SK-N-SH (cell line): ENCODE measurements at regions not wholly inside any gene's neighbourhood (a gene's known extent, or its start where the extent isn't known, plus 50 kb on each side); places are given as distances from the start of the nearest gene placed in this dataset.

ENCODE experiments used
- CTCF ChIA-PET: fragments of 300-600, 350-600 bp; formaldehyde crosslinking; extraction: SDS; loops from one replicate; lab custom pipeline; 2021; lab: Yijun Ruan, JAX
- POLR2A ChIA-PET: fragments of 350-600 bp; sonication (Branson Sonifier 250); formaldehyde crosslinking; extraction: SDS; loops from one replicate; lab custom pipeline; 2020; ENCODE audit warnings: antibody characterized with exemption, inconsistent platforms; lab: Yijun Ruan, JAX
- DNase-seq: peaks from one replicate; pipeline ENCODE4 v3.0.0; 2012
- H2AFZ ChIP-seq: fragments of 200-600 bp; sonication (generic); 2 replicates; pipeline ENCODE4 v1.8.1; 2016; ENCODE audit warnings: antibody characterized with exemption, mild to moderate bottlenecking, low read depth
- H3F3A ChIP-seq: fragments of 200-600 bp; sonication (generic); replicated peaks from 2 replicates; pipeline ENCODE3; 2016; ENCODE audit warnings: antibody characterized with exemption, mild to moderate bottlenecking; ENCODE audit not compliant: insufficient read depth
- H3K27ac ChIP-seq, 2 experiments: fragments of 200-500 bp in 1 of 2; fragments of 200-600 bp in 1 of 2; sonication (Bioruptor generic) in 1 of 2; sonication (generic), shearing (Covaris generic) in 1 of 2; 2 replicates each; pipeline versions ENCODE4 v1.5.1 to v1.6.1; 2014 to 2016; ENCODE audit warnings: low read depth in 2 of 2, inconsistent platforms in 1 of 2, low read length in 1 of 2, mild to moderate bottlenecking in 1 of 2, mixed read lengths in 1 of 2
- H3K27me3 ChIP-seq: fragments of 200-600 bp; sonication (generic), shearing (Covaris generic); 2 replicates; pipeline ENCODE4 v1.6.1; 2016; ENCODE audit warnings: mixed run types; ENCODE audit not compliant: insufficient read depth
- H3K36me3 ChIP-seq, 2 experiments: fragments of 200-500 bp in 1 of 2; fragments of 200-600 bp in 1 of 2; sonication (Bioruptor generic) in 1 of 2; sonication (generic) in 1 of 2; replicated peaks in 1 of 2; 2 replicates each; pipeline versions ENCODE3 to v1.5.1; 2014 to 2016; ENCODE audit warnings: low read length in 1 of 2, mild to moderate bottlenecking in 1 of 2; ENCODE audit not compliant: insufficient read depth in 2 of 2, control insufficient read depth in 1 of 2
- H3K4me1 ChIP-seq, 2 experiments: fragments of 200-500 bp in 1 of 2; fragments of 200-600 bp in 1 of 2; sonication (Bioruptor generic) in 1 of 2; sonication (generic), shearing (Covaris generic) in 1 of 2; 2 replicates each; pipeline versions ENCODE4 v1.5.1 to v1.6.1; 2014 to 2016; ENCODE audit warnings: low read depth in 1 of 2, low read length in 1 of 2, mixed run types in 1 of 2; ENCODE audit not compliant: insufficient read depth in 2 of 2, control insufficient read depth in 1 of 2
- H3K4me2 ChIP-seq: fragments of 200-600 bp; sonication (generic), shearing (Covaris generic); 2 replicates; pipeline ENCODE4 v1.6.1; 2017; ENCODE audit warnings: mixed run types
- H3K4me3 ChIP-seq, 2 experiments: fragments of 200-500 bp in 1 of 2; fragments of 200-600 bp in 1 of 2; sonication (Bioruptor generic) in 1 of 2; sonication (generic), shearing (Covaris generic) in 1 of 2; 2 replicates each; pipeline versions ENCODE4 v1.5.1 to v1.8.1; 2014 to 2016; ENCODE audit warnings: low read depth in 2 of 2, inconsistent platforms in 1 of 2, low read length in 1 of 2, mild to moderate bottlenecking in 1 of 2, mixed read lengths in 1 of 2, moderate library complexity in 1 of 2
- H3K79me2 ChIP-seq: fragments of 200-600 bp; sonication (generic); 2 replicates; pipeline ENCODE4 v1.8.1; 2017; ENCODE audit warnings: mild to moderate bottlenecking; ENCODE audit not compliant: insufficient read depth
- H3K9ac ChIP-seq: fragments of 200-600 bp; sonication (generic); 2 replicates; pipeline ENCODE4 v1.6.1; 2017; ENCODE audit warnings: mixed run types
- H3K9me2 ChIP-seq: fragments of 200-600 bp; sonication (generic); 2 replicates; pipeline ENCODE4 v1.6.1; 2017; ENCODE audit warnings: mixed run types
- H3K9me3 ChIP-seq: fragments of 200-600 bp; sonication (generic); 2 replicates; pipeline ENCODE4 v1.6.1; 2017; ENCODE audit warnings: mixed run types, mild to moderate bottlenecking, moderate library complexity
- H4K20me1 ChIP-seq: fragments of 200-600 bp; sonication (generic); 2 replicates; pipeline ENCODE4 v1.6.1; 2017; ENCODE audit warnings: mild to moderate bottlenecking, mixed run types; ENCODE audit not compliant: insufficient read depth
- CTCF ChIP-seq: fragments of 200-600 bp; sonication (generic); IDR thresholded peaks from 2 replicates; pipeline ENCODE4 v1.6.1; 2017; ENCODE audit warnings: antibody characterized with exemption, mild to moderate bottlenecking, moderate library complexity
- ELF1 ChIP-seq: IDR thresholded peaks from 2 replicates; pipeline ENCODE4 v1.4.0; 2012
- EP300 ChIP-seq, 2 experiments: IDR thresholded peaks; 2 replicates each; pipeline versions ENCODE4 v1.4.0 to v1.6.1; 2012; ENCODE audit warnings: borderline replicate concordance in 1 of 2, low read depth in 1 of 2, low read length in 1 of 2
- EZH2phosphoT487 ChIP-seq: fragments of 200-600 bp; sonication (generic); IDR thresholded peaks from 2 replicates; pipeline ENCODE4 v1.6.1; 2017; ENCODE audit warnings: low read depth, mixed run types, mild to moderate bottlenecking, antibody characterized with exemption, moderate library complexity, borderline replicate concordance
- FOXM1 ChIP-seq: IDR thresholded peaks from 2 replicates; pipeline ENCODE4 v1.4.0; 2012; ENCODE audit warnings: low read depth, mild to moderate bottlenecking
- GABPA ChIP-seq: IDR thresholded peaks from 2 replicates; pipeline ENCODE4 v1.4.0; 2012; ENCODE audit warnings: low read depth, mild to moderate bottlenecking
- GATA2 ChIP-seq: sonication (generic); formaldehyde crosslinking; IDR thresholded peaks from 2 replicates; pipeline ENCODE4 v1.5.0; 2020; ENCODE audit warnings: mild to moderate bottlenecking, missing genetic modification reagents
- JUND ChIP-seq: IDR thresholded peaks from 2 replicates; pipeline ENCODE4 v1.4.0; 2012
- MEF2A ChIP-seq: IDR thresholded peaks from 2 replicates; pipeline ENCODE4 v1.4.0; 2012; ENCODE audit warnings: low read depth, borderline replicate concordance
- POLR2AphosphoS5 ChIP-seq: IDR thresholded peaks from 2 replicates; pipeline ENCODE4 v1.6.1; 2012; ENCODE audit warnings: low read depth, low read length
- RFX5 ChIP-seq: IDR thresholded peaks from 2 replicates; pipeline ENCODE4 v1.6.1; 2012; ENCODE audit warnings: mild to moderate bottlenecking, improper control_type of control experiment, low read length
- RXRA ChIP-seq: IDR thresholded peaks from 2 replicates; pipeline ENCODE4 v1.4.0; 2012; ENCODE audit warnings: low read depth, mild to moderate bottlenecking, borderline replicate concordance
- SIN3A ChIP-seq: IDR thresholded peaks from 2 replicates; pipeline ENCODE4 v1.6.1; 2012; ENCODE audit warnings: low read depth, mild to moderate bottlenecking, low read length, moderate library complexity, borderline replicate concordance
- SMC3 ChIP-seq: IDR thresholded peaks from 2 replicates; pipeline ENCODE4 v1.6.1; 2012; ENCODE audit warnings: low read depth, low read length, improper control_type of control experiment
- TAF1 ChIP-seq: IDR thresholded peaks from 2 replicates; pipeline ENCODE4 v1.6.1; 2012; ENCODE audit warnings: low read depth, mild to moderate bottlenecking, low read length, moderate library complexity, borderline replicate concordance
- TCF12 ChIP-seq: IDR thresholded peaks from 2 replicates; pipeline ENCODE4 v1.4.0; 2012
- TEAD4 ChIP-seq: IDR thresholded peaks from 2 replicates; pipeline ENCODE4 v1.4.0; 2012; ENCODE audit warnings: mild to moderate bottlenecking, borderline replicate concordance; ENCODE audit not compliant: insufficient read depth
- ZBTB33 ChIP-seq: IDR thresholded peaks from 2 replicates; pipeline ENCODE4 v1.4.0; 2012; ENCODE audit warnings: low read depth, borderline replicate concordance
- WGBS: methylation state at CpG from one replicate; pipeline ENCODE4 v1.1.6; 2017; ENCODE audit warnings: low lambda C conversion rate; 5-methylcytosine and 5-hydroxymethylcytosine counted together
- TF ChIP-seq, protein P1 (sequence below): IDR thresholded peaks from 2 replicates; pipeline ENCODE4 v1.4.0; 2012; ENCODE audit warnings: low read depth
- TF ChIP-seq, protein P2 (sequence below): fragments of 150-350 bp; IDR thresholded peaks from 2 replicates; pipeline ENCODE4 v1.6.1; 2016; ENCODE audit warnings: mild to moderate bottlenecking, low read depth, low read length
- TF ChIP-seq, protein P3 (sequence below): IDR thresholded peaks from 2 replicates; pipeline ENCODE4; 2012

GRCh38 chr1:191414981-191415640, 743.2 kb upstream of the RGS18 start:
- H3K27me3 ChIP-seq = no peaks in the 10 kb centered on the region
- DNase-seq = no peak
- H3K9ac ChIP-seq = no peak overlapping the region
- no peaks in the 10 kb centered on the region for H3K79me2 ChIP-seq
- 2% methylated on average over 2 of the region's 2 CpGs for WGBS
- TF ChIP-seq SMC3 (no peak), EP300 (IDR thresholded peaks at IDR 0.05; ENCODE audit: borderline replicate concordance in 1 of 2, low read depth in 1 of 2, low read length in 1 of 2) (no peak), MEF2A (no peak), TEAD4 (no peak), GATA2 (no peak), FOXM1 (no peak), SIN3A (no peak), TAF1 (no peak), TCF12 (no peak), POLR2AphosphoS5 (no peak), JUND (no peak)
- TF ChIP-seq, protein P1, sequence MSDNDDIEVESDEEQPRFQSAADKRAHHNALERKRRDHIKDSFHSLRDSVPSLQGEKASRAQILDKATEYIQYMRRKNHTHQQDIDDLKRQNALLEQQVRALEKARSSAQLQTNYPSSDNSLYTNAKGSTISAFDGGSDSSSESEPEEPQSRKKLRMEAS = no peak
- TF ChIP-seq, protein P2, sequence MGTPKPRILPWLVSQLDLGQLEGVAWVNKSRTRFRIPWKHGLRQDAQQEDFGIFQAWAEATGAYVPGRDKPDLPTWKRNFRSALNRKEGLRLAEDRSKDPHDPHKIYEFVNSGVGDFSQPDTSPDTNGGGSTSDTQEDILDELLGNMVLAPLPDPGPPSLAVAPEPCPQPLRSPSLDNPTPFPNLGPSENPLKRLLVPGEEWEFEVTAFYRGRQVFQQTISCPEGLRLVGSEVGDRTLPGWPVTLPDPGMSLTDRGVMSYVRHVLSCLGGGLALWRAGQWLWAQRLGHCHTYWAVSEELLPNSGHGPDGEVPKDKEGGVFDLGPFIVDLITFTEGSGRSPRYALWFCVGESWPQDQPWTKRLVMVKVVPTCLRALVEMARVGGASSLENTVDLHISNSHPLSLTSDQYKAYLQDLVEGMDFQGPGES = no peak
- TF ChIP-seq, protein P3, sequence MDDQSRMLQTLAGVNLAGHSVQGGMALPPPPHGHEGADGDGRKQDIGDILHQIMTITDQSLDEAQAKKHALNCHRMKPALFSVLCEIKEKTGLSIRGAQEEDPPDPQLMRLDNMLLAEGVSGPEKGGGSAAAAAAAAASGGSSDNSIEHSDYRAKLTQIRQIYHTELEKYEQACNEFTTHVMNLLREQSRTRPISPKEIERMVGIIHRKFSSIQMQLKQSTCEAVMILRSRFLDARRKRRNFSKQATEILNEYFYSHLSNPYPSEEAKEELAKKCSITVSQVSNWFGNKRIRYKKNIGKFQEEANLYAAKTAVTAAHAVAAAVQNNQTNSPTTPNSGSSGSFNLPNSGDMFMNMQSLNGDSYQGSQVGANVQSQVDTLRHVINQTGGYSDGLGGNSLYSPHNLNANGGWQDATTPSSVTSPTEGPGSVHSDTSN = no peak
- POLR2A ChIA-PET = no interaction called here
- H4K20me1 ChIP-seq = no peaks in the 10 kb centered on the region
- no peak overlapping the region for H3K4me3 ChIP-seq
- no peaks in the 10 kb centered on the region; the same call in 1 of the 2 replicates for H3K9me2 ChIP-seq
- H3K4me2 ChIP-seq = no peak overlapping the region
- CTCF ChIA-PET = no interaction called here
- H2AFZ ChIP-seq = no peak overlapping the region
- no peak overlapping the region for H3K27ac ChIP-seq
- H3K4me1 ChIP-seq = no peaks in the 10 kb centered on the region
- no peaks in the 10 kb centered on the region for H3K9me3 ChIP-seq
- H3K36me3 ChIP-seq = no peaks in the 10 kb centered on the region
- no peaks in the 10 kb centered on the region for H3F3A ChIP-seq

DNA sequence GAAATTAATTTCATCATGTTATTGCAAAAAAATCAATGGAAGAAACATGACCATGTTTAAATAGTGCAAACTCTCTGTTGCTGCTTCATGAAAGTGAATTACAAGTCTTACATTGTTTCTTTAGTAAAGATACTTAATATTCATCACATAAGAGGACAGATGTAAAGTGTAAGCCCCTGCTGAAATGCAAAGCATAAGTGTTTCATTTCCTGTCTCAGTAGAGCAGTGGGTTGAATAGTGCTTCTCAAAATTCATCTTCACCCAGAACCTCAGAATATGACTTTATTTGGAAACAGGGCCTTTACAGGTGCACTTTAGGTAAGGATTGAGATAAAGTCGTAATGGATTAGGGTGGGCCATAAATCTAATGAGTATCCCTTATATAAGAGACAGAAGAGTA, 738.4 kb upstream of the RGS18 start:
- WGBS = 0% methylated on average over 1 of the region's 1 CpG
- H3K9me2 ChIP-seq = no peaks in the 10 kb centered on the region
- TF ChIP-seq CTCF (no peak), RXRA (no peak), ZBTB33 (no peak), EZH2phosphoT487 (no peak), GABPA (no peak), RFX5 (no peak), SMC3 (no peak), GATA2 (no peak), EP300 (IDR thresholded peaks at IDR 0.05; ENCODE audit: borderline replicate concordance in 1 of 2, low read depth in 1 of 2, low read length in 1 of 2) (no peak), ELF1 (no peak)
- TF ChIP-seq, protein P1 = no peak
- TF ChIP-seq, protein P2 = no peak

More for the DNA sequence above, 738.4 kb upstream of the RGS18 start:
- DNase-seq = no peak
- no peaks in the 10 kb centered on the region for H3K36me3 ChIP-seq
- H3K9me3 ChIP-seq = no peaks in the 10 kb centered on the region
- H3K4me1 ChIP-seq = no peaks in the 10 kb centered on the region
- H3K4me3 ChIP-seq = no peak overlapping the region
- H3K79me2 ChIP-seq = no peaks in the 10 kb centered on the region
- H4K20me1 ChIP-seq = no peaks in the 10 kb centered on the region
- H3K27ac ChIP-seq = no peak overlapping the region
- POLR2A ChIA-PET = no interaction called here
- no peak overlapping the region for H3K4me2 ChIP-seq
- H2AFZ ChIP-seq = no peak overlapping the region
- no peaks in the 10 kb centered on the region for H3K27me3 ChIP-seq
- H3F3A ChIP-seq = no peaks in the 10 kb centered on the region
- no peak overlapping the region for H3K9ac ChIP-seq
- CTCF ChIA-PET = no interaction called here
